Pancreas (tissue), 10 donors: ENCODE measurements at regions not wholly inside any gene's neighbourhood (a gene's known extent, or its start where the extent isn't known, plus 50 kb on each side); places are given as distances from the start of the nearest gene placed in this dataset.

Experiments
- ATAC-seq, 4 donors: fragments of 200-7000 bp; cut with Tn5 transposase; one replicate each; pipeline versions ENCODE4 v1.8.0 to v1.9.1; 2020; ENCODE audit warnings: mild to moderate bottlenecking in 4 of 4, moderate library complexity in 4 of 4
- DNase-seq, 6 donors: peaks; one replicate each; pipeline ENCODE4 v3.0.0-alpha.2; 2020
- FAIRE-seq: peaks from 2 replicates; lab custom pipeline; 2012; peaks lifted over from hg19 to GRCh38; lab: Jason Lieb, UNC
- H3K27ac ChIP-seq, 4 donors: fragments of 200-600 bp; sonication (generic); 1 replicate in 3 of 4; 2 replicates in 1 of 4; pipeline versions ENCODE4 v1.5.0 to v1.8.0; 2020
- H3K27me3 ChIP-seq, 4 donors: fragments of 200-600 bp; one replicate each; pipeline ENCODE4 v1.8.0; 2021
- H3K36me3 ChIP-seq, 3 donors: fragments of 200-600 bp; sonication (generic) in 1 of 3; one replicate each; pipeline versions ENCODE4 v1.5.0 to v1.8.0; 2020 to 2021
- H3K4me1 ChIP-seq, 3 donors: fragments of 200-600 bp; one replicate each; pipeline ENCODE4 v1.8.0; 2021
- H3K4me3 ChIP-seq, 4 donors: fragments of 200-600 bp; sonication (generic) in 2 of 4; one replicate each; pipeline versions ENCODE4 v1.5.0 to v1.8.0; 2020 to 2021
- H3K9me3 ChIP-seq, 4 donors: fragments of 200-600 bp; one replicate each; pipeline ENCODE4 v1.8.0; 2021
- WGBS, 2 donors: extraction: QIAGEN DNeasy Blood & Tissue Kit; methylation state at CpG; one replicate each; pipeline ENCODE4 v1.1.7; 2013; 5-methylcytosine and 5-hydroxymethylcytosine counted together
- intact Hi-C, 3 donors: fragments of 100-400 bp; cut with DNase I; formaldehyde crosslinking; loops; one replicate each; pipeline versions ENCODE4 v1.11.1 to v1.14.2; 2022
- TF ChIP-seq, protein P1 (sequence below), 4 donors: fragments of 200-600 bp; sonication (generic) in 3 of 4; IDR thresholded peaks; one replicate each; pipeline versions ENCODE4 v1.5.0 to v1.8.0; 2021; ENCODE audit warnings: antibody characterized with exemption in 4 of 4
- donor health status: healthy with polysubstance abuse.
- donor health status: DM: no; HTN: no; CAD: no; lungs with moderate emphysema.
- donor health status: DM: no; HTN: no; CAD: no.
- donor health status: control.
- donor health status: control.
- donor health status: Bipolar disorder and iron deficiency.
- donor health status: DM: yes; HTN: yes; CAD: no.
- donor health status: DM: no; HTN: no; CAD: no.
- donor health status: DM: no; HTN: no; CAD: no.
- donor health status: DM: yes; HTN: yes; CAD: no.

DNA sequence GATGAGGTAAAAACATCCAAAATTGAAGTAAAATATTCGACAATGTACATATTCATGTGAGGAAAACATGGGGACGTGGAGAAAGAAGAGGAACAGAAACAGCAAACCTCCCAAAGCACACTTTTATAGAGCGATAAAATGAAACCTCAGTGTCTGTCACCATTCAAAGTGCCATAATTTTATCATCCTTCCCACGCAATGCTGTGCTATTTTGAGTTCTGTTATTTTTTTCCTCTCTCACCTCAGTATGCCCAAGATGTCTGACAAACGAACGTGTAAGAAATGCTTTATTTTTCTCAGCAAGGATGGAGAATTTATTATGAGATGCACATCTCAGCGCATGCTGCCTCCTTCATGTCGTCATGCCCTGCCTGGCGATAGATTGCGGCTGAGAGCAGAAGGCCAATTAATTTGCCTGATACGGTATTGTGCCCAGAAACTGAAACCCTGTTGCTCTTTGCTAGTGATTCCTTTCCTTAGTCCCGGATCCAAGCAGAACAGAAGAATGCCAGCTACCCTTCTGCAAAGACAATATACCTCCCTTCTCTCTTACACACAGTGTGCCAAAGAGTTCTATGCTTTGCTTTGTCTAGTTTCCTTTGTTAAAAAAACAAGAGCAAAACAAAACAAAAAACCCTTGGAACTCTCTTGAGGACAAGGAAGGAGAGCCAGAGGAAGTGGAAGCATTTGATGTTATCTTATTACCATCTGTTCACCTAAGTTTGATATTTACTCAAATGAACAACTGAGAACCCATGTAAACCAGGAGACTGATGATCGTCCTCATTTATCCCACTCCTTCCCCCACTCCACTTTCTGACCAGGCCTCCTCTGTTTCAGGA, 192.4 kb downstream of the SEMA6A start:
- H3K4me1 ChIP-seq = no peaks in the 10 kb centered on the region
- FAIRE-seq (no peak), DNase-seq (no peak), ATAC-seq (no peak)
- 88 to 89% methylated on average over 13 of the region's 13 CpGs for WGBS, 2 donors
- no peak overlapping the region for H3K27ac ChIP-seq
- H3K27me3 ChIP-seq = no peaks in the 10 kb centered on the region
- intact Hi-C loops = no loop called here
- no peaks in the 10 kb centered on the region for H3K36me3 ChIP-seq
- no peaks in the 10 kb centered on the region for H3K9me3 ChIP-seq
- TF ChIP-seq, protein P1, sequence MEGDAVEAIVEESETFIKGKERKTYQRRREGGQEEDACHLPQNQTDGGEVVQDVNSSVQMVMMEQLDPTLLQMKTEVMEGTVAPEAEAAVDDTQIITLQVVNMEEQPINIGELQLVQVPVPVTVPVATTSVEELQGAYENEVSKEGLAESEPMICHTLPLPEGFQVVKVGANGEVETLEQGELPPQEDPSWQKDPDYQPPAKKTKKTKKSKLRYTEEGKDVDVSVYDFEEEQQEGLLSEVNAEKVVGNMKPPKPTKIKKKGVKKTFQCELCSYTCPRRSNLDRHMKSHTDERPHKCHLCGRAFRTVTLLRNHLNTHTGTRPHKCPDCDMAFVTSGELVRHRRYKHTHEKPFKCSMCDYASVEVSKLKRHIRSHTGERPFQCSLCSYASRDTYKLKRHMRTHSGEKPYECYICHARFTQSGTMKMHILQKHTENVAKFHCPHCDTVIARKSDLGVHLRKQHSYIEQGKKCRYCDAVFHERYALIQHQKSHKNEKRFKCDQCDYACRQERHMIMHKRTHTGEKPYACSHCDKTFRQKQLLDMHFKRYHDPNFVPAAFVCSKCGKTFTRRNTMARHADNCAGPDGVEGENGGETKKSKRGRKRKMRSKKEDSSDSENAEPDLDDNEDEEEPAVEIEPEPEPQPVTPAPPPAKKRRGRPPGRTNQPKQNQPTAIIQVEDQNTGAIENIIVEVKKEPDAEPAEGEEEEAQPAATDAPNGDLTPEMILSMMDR (IDR thresholded peaks at IDR 0.05) = no peak
- H3K4me3 ChIP-seq = no peak overlapping the region

DNA sequence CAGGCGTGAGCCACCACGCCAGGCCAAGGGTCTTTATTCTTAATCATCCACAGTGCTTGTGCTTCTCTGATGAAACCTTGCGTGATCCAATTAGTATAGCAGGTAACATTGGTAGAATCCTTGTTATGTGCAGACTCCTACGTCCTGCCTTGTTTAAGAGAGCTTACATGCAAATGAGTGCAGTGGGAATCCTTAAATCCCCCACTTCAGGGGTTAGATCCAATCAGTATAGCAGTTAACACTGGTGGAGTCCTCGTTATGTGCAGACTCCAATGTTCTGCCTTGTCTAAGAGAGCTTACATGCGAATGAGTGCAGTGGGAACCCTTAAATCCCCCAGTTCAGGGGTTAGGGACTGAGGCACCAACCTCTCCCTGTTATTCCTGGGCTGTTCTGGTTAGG, 193.4 kb downstream of the SEMA6A start:
- no peaks in the 10 kb centered on the region for H3K4me1 ChIP-seq
- H3K36me3 ChIP-seq = no peaks in the 10 kb centered on the region
- no peaks in the 10 kb centered on the region for H3K27me3 ChIP-seq
- no peak for DNase-seq
- no peak overlapping the region for H3K4me3 ChIP-seq
- ATAC-seq = no peak
- TF ChIP-seq, protein P1 (IDR thresholded peaks at IDR 0.05) = no peak
- H3K9me3 ChIP-seq = no peaks in the 10 kb centered on the region
- no peak overlapping the region for H3K27ac ChIP-seq
- 93 to 98% methylated on average over 6 of the region's 6 CpGs for WGBS, 2 donors
- no peak for FAIRE-seq
- intact Hi-C loops = no loop called here

DNA sequence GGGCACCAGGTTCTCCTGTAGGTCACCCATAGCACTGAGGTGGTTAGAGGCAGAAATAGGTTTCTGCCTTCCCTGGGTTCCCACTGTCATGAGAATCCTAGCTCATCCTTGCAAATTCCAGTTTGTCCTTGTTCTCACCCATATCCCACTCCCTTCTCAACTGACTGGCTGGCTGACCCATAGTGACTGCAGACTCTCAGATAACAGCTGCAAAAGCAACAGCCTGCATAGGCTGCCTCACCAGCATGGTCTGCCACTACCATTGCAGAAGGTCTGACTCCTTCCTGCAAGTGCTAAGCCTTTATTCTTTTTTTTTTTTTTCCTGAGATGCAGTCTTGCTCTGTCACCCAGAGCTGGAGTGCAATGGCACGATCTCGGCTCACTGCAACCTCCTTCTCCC, 194.0 kb downstream of the SEMA6A start:
- no peaks in the 10 kb centered on the region for H3K9me3 ChIP-seq
- ATAC-seq = no peak
- no peaks in the 10 kb centered on the region for H3K36me3 ChIP-seq
- no peak for DNase-seq
- H3K4me3 ChIP-seq = no peak overlapping the region
- FAIRE-seq = no peak
- no peaks in the 10 kb centered on the region for H3K27me3 ChIP-seq
- H3K27ac ChIP-seq = no peak overlapping the region
- 98 to 100% methylated on average over 2 of the region's 2 CpGs for WGBS, 2 donors
- TF ChIP-seq, protein P1 (IDR thresholded peaks at IDR 0.05) = no peak
- intact Hi-C loops = no loop called here
- H3K4me1 ChIP-seq = no peaks in the 10 kb centered on the region

DNA sequence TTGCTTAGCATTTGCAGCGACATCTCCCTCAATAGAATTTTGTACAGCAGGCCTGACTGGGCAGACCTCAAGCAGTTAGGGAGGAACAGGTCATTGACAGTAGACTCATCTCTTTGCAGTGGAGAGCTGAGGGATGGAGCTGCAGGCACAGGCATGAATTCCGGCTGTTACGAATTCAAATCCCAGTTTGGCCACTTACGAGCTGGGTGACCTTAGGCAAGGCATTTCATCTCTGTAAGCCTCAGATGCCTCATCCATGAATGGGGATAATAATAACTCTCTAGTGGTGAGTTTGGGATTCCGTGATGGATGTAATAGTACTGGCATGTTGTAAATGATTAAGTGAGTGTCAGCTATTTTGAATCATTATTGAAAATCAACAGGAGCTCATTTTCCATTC, 195.3 kb downstream of the SEMA6A start:
- TF ChIP-seq, protein P1 (IDR thresholded peaks at IDR 0.05) = no peak
- WGBS, 2 donors = 94 to 99% methylated on average over 5 of the region's 5 CpGs
- H3K4me1 ChIP-seq = no peaks in the 10 kb centered on the region
- no peak overlapping the region for H3K27ac ChIP-seq
- no peaks in the 10 kb centered on the region for H3K9me3 ChIP-seq
- FAIRE-seq (no peak), ATAC-seq (no peak), DNase-seq (no peak)
- no peaks in the 10 kb centered on the region for H3K27me3 ChIP-seq
- H3K4me3 ChIP-seq = no peak overlapping the region
- H3K36me3 ChIP-seq = no peaks in the 10 kb centered on the region
- intact Hi-C loops = no loop called here

DNA sequence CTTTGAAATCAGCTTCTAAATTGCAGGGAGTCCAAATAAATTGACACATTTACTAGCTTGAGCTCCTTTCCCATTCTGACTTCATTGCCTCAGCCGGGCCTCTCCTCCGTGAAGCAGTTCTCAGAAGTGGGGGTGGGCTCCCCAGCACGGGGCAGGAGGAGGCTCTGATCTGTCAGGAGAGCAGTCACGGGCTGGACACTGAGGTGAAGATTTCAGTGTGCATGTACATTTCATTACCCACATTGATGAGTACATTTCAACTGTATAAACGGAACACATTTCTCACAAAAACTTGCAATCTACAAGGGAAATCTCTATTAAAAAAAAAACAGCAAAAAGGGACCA, 195.9 kb downstream of the SEMA6A start:
- WGBS, 2 donors = 90 to 93% methylated on average over 5 of the region's 5 CpGs
- H3K36me3 ChIP-seq = no peaks in the 10 kb centered on the region
- DNase-seq (no peak), ATAC-seq (no peak), FAIRE-seq (no peak)
- no peak overlapping the region for H3K27ac ChIP-seq
- H3K4me1 ChIP-seq = no peaks in the 10 kb centered on the region
- no peaks in the 10 kb centered on the region for H3K9me3 ChIP-seq
- intact Hi-C loops = no loop called here
- H3K27me3 ChIP-seq = no peaks in the 10 kb centered on the region
- H3K4me3 ChIP-seq = no peak overlapping the region
- TF ChIP-seq, protein P1 (IDR thresholded peaks at IDR 0.05) = no peak
